GM12878 (cell line): ENCODE measurements at regions not wholly inside any gene's neighbourhood (a gene's known extent, or its start where the extent isn't known, plus 50 kb on each side); places are given as distances from the start of the nearest gene placed in this dataset.

Experiments
- ATAC-seq: fragments of 200-7000 bp; cut with Tn5 transposase; 3 replicates; pipeline ENCODE4 v1.9.1; 2020; ENCODE audit warnings: mild to moderate bottlenecking, moderate library complexity
- BruUV-seq: library from RNA; stranded (reverse); fragments of 400-500 nt; replicated peaks from 2 replicates; lab custom pipeline; 2021; lab: Mats Ljungman, UMichigan
- CTCF ChIA-PET: fragments of 300-600 bp; sonication (Branson Sonifier 250); formaldehyde crosslinking; extraction: SDS; loops from one replicate; lab custom pipeline; 2021; ENCODE audit warnings: inconsistent platforms; lab: Yijun Ruan, JAX
- POLR2A ChIA-PET: fragments of 350-600 bp; formaldehyde crosslinking; extraction: SDS; loops from one replicate; lab custom pipeline; 2021; ENCODE audit warnings: inconsistent platforms; lab: Charles Lee
- RAD21 ChIA-PET: fragments of 300-600 bp; sonication (Branson Sonifier 250); formaldehyde crosslinking; loops from one replicate; lab custom pipeline; 2023; ENCODE audit warnings: antibody characterized with exemption; ENCODE audit not compliant: unreplicated experiment; lab: Charles Lee
- SMC1A ChIA-PET: fragments of 300-600 bp; sonication (Branson Sonifier 250); formaldehyde crosslinking; loops from one replicate; lab custom pipeline; 2023; ENCODE audit not compliant: unreplicated experiment, uncharacterized antibody; lab: Charles Lee
- DNase-seq: peaks from one replicate; pipeline ENCODE4 v3.0.0-alpha.2; 2011; ENCODE audit warnings: low read depth, low spot score
- FAIRE-seq: peaks from 3 replicates; lab custom pipeline; 2011; peaks lifted over from hg19 to GRCh38; lab: Jason Lieb, UNC
- H2AFZ ChIP-seq: 2 replicates; pipeline ENCODE4 v1.6.0; 2011; ENCODE audit warnings: low read depth, low read length, control low read depth; ENCODE audit not compliant: control insufficient read depth
- H3K27ac ChIP-seq: 2 replicates; pipeline ENCODE4 v1.5.1; 2011; ENCODE audit warnings: control low read depth; ENCODE audit not compliant: control insufficient read depth, insufficient read depth
- H3K27me3 ChIP-seq, 2 experiments: replicated peaks in 1 of 2; 2 replicates each; pipeline versions ENCODE4 v1.6.0 to v1.6.1; 2011; ENCODE audit warnings: low read length in 1 of 2; ENCODE audit not compliant: control insufficient read depth in 2 of 2, insufficient read depth in 2 of 2
- H3K36me3 ChIP-seq, 2 experiments: 2 replicates each; pipeline ENCODE4 v1.5.1; 2011; ENCODE audit warnings: low read length in 1 of 2; ENCODE audit not compliant: control insufficient read depth in 2 of 2, insufficient read depth in 2 of 2
- H3K4me1 ChIP-seq: 2 replicates; pipeline ENCODE4 v1.6.1; 2011; ENCODE audit warnings: mild to moderate bottlenecking, low read length, moderate library complexity, mixed read lengths; ENCODE audit not compliant: control insufficient read depth, insufficient read depth
- H3K4me2 ChIP-seq: 2 replicates; pipeline ENCODE4 v1.6.0; 2011; ENCODE audit warnings: control low read depth; ENCODE audit not compliant: control insufficient read depth, insufficient read depth
- H3K4me3 ChIP-seq: fragments of 200-600 bp; sonication (generic); 2 replicates; pipeline ENCODE4 v1.5.1; 2016
- H3K79me2 ChIP-seq: 2 replicates; pipeline ENCODE4 v1.6.0; 2011; ENCODE audit warnings: low read length; ENCODE audit not compliant: control insufficient read depth, insufficient read depth
- H3K9ac ChIP-seq: 2 replicates; pipeline ENCODE4 v1.8.0; 2011; ENCODE audit warnings: low read length, control low read depth, mixed read lengths; ENCODE audit not compliant: control insufficient read depth, insufficient read depth
- H3K9me3 ChIP-seq: replicated peaks from 3 replicates; pipeline ENCODE4 v1.5.1; 2011; ENCODE audit warnings: mild to moderate bottlenecking, low read length; ENCODE audit not compliant: control insufficient read depth, insufficient read depth
- H4K20me1 ChIP-seq: 2 replicates; pipeline ENCODE4 v1.6.0; 2011; ENCODE audit not compliant: control insufficient read depth, insufficient read depth
- ATF2 ChIP-seq: IDR thresholded peaks from 2 replicates; pipeline ENCODE4 v1.6.1; 2012; ENCODE audit warnings: low read length, inconsistent platforms
- ELK1 ChIP-seq: IDR thresholded peaks from 2 replicates; pipeline ENCODE4 v1.6.1; 2012; ENCODE audit warnings: low read depth, low read length, improper control_type of control experiment
- GATAD2B ChIP-seq: fragments of 450-650 bp; conservative IDR thresholded peaks from 2 replicates; pipeline ENCODE4 v1.6.1; 2017; ENCODE audit warnings: low read depth, mild to moderate bottlenecking, moderate library complexity
- HDGF ChIP-seq: fragments of 450-650 bp; IDR thresholded peaks from 2 replicates; pipeline ENCODE4 v1.6.1; 2016; ENCODE audit warnings: antibody characterized with exemption
- IRF4 ChIP-seq: IDR thresholded peaks from 2 replicates; pipeline ENCODE4 v1.6.1; 2011; ENCODE audit warnings: low read depth, low read length
- JUND ChIP-seq: IDR thresholded peaks from 2 replicates; pipeline ENCODE4 v1.6.1; 2012; ENCODE audit warnings: low read depth, mild to moderate bottlenecking, low read length, improper control_type of control experiment, moderate library complexity
- KLF5 ChIP-seq: fragments of 450-650 bp; IDR thresholded peaks from 2 replicates; pipeline ENCODE4 v1.6.1; 2014; ENCODE audit warnings: mild to moderate bottlenecking; ENCODE audit not compliant: partially characterized antibody
- MTA3 ChIP-seq: IDR thresholded peaks from 2 replicates; pipeline ENCODE4 v1.6.1; 2012; ENCODE audit warnings: low read length, inconsistent platforms, borderline replicate concordance
- NFYA ChIP-seq: IDR thresholded peaks from 2 replicates; pipeline ENCODE4 v1.6.1; 2011; ENCODE audit warnings: low read depth, mild to moderate bottlenecking, low read length, improper control_type of control experiment, borderline replicate concordance
- NRF1 ChIP-seq: conservative IDR thresholded peaks from 2 replicates; pipeline ENCODE4 v1.6.1; 2011; ENCODE audit warnings: mild to moderate bottlenecking, low read depth, low read length, improper control_type of control experiment
- RCOR1 ChIP-seq: conservative IDR thresholded peaks from 2 replicates; pipeline ENCODE4 v1.6.1; 2012; ENCODE audit warnings: low read depth, low read length, improper control_type of control experiment
- RELB ChIP-seq: fragments of 450-650 bp; IDR thresholded peaks from 2 replicates; pipeline ENCODE4 v1.6.1; 2017; ENCODE audit warnings: low read depth, mild to moderate bottlenecking, moderate library complexity
- SMC3 ChIP-seq: IDR thresholded peaks from 2 replicates; pipeline ENCODE4 v1.6.1; 2011; ENCODE audit warnings: low read length, improper control_type of control experiment, borderline replicate concordance
- USF2 ChIP-seq: IDR thresholded peaks from 2 replicates; pipeline ENCODE4 v1.6.1; 2011; ENCODE audit warnings: low read depth, low read length, improper control_type of control experiment, borderline replicate concordance
- WGBS: methylation state at CpG from one replicate; pipeline ENCODE4 v1.1.6; 2016; ENCODE audit warnings: low lambda C conversion rate; ENCODE audit not compliant: insufficient replicate concordance, insufficient coverage; ENCODE audit errors: missing lambda C conversion rate; 5-methylcytosine and 5-hydroxymethylcytosine counted together
- in situ Hi-C: fragments of 300-500 bp; cut with MboI; formaldehyde crosslinking; loops from 9 replicates; pipeline ENCODE4 v1.14.3; 2018; ENCODE audit warnings: mixed read lengths
- intact Hi-C: fragments of 100-400 bp; cut with micrococcal nuclease; formaldehyde crosslinking; loops from one replicate; pipeline ENCODE4 v1.14.2; 2022; ENCODE audit not compliant: unreplicated experiment

GRCh38 chr7:85596827-85597226, 410.0 kb upstream of the SEMA3D start:
- intact Hi-C loops (no loop called here), in situ Hi-C loops (no loop called here)
- H3K27ac ChIP-seq: no peak overlapping the region
- H3K79me2 ChIP-seq: no peaks in the 10 kb centered on the region
- BruUV-seq: no TSS peak
- H2AFZ ChIP-seq: no peak overlapping the region
- TF ChIP-seq JUND: no peak
- TF ChIP-seq ATF2: no peak
- TF ChIP-seq RELB: no peak
- TF ChIP-seq NRF1: no peak
- no peak for TF ChIP-seq RCOR1
- no peak for TF ChIP-seq USF2
- TF ChIP-seq NFYA: no peak
- no peak for TF ChIP-seq ELK1
- no peak for TF ChIP-seq IRF4
- TF ChIP-seq KLF5: no peak
- TF ChIP-seq SMC3: no peak
- TF ChIP-seq MTA3: no peak
- TF ChIP-seq GATAD2B: no peak
- no peak for TF ChIP-seq HDGF
- ChIA-PET SMC1A (no interaction called here), RAD21 (no interaction called here), CTCF (no interaction called here), POLR2A (no interaction called here)
- H3K36me3 ChIP-seq: no peaks in the 10 kb centered on the region
- ATAC-seq (no peak), DNase-seq (no peak), FAIRE-seq (no peak)
- no peaks in the 10 kb centered on the region for H3K4me1 ChIP-seq
- WGBS: 14% methylated on average over 2 of the region's 2 CpGs
- no peak overlapping the region for H3K4me2 ChIP-seq
- no peaks in the 10 kb centered on the region for H3K27me3 ChIP-seq
- H3K9me3 ChIP-seq: no peaks in the 10 kb centered on the region
- no peak overlapping the region for H3K4me3 ChIP-seq
- no peaks in the 10 kb centered on the region for H4K20me1 ChIP-seq
- no peak overlapping the region for H3K9ac ChIP-seq
